NAMALWA (cell line): ENCODE measurements at regions not wholly inside any gene's neighbourhood (a gene's known extent, or its start where the extent isn't known, plus 50 kb on each side); places are given as distances from the start of the nearest gene placed in this dataset.

Source experiments
- DNase-seq: peaks from one replicate; pipeline ENCODE4 v3.0.0-alpha.2; 2015; ENCODE audit warnings: low spot score

DNA sequence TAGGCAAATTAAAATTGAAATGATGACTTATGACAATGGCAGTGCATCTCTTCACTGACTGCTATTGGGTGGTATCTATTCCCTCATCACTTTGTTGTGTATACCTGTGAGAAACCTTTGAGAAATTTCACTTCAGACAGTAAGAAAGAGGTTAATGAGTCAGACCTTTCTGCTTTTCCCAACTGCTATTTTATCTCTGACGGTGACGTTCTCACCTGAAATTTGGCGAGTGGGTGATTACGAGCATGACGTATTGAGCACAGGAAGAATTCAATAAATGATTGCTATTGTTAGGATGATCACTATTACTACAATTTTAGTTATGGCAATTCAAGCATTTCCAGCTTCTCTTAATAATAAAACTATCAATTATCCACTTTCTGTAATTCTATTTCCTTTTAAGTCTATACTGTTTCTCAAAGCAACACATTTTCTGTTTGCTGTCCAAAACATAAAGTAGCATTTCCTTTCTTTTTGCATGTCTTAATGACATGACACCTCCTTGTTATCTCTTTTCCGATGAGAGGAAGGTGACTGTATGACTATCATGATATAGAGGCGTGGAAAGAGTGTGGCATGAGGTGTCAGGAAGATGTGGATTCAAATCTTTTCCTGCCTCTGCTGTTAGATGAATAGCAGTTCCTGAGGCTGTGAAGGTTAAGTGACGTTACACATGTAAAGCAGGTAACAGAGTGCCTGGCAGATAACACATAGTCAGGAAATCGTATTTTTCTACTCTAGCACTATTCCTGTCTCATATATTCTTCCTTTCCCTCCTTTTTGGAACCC, 504.9 kb upstream of the SEMA6D start:
- DNase-seq, result no peak

DNA sequence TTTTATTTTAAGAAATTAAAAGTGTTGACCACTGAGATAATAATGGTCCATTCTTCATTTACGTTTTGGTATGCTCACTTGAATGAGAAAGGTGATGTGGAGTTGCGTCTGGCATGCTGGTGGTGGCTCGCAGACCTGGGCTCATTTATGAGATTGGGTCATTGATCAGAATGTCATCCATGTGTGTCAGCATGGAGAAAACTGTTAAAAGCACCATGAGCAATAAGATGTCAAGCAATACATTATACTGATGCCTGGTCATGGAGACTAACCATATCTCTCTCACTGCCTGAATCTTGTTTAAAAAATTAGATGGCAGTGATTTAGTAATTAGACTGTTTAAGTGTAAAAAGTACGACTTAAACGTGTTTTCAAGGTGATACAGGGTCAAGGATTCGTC, 503.4 kb upstream of the SEMA6D start:
- DNase-seq, result no peak

DNA sequence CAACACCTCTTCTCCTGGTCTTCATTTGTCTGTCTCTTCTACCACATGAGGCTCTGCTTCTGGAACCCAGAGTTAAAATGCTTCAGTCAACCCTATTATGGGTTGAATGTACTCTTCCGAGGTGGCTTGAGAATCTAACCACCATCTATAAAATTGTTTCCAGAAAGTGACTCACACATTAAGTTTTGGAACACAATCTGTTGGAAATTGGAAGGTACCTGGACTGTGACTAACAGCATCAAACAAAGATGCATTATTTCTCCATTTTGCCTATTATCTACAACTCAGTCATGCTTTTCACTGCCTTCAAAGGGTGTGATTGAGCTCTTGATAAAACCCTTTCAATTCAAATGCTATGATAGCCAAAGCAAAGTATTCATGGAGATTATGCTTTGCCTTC, 499.0 kb upstream of the SEMA6D start:
- DNase-seq, result no peak

DNA sequence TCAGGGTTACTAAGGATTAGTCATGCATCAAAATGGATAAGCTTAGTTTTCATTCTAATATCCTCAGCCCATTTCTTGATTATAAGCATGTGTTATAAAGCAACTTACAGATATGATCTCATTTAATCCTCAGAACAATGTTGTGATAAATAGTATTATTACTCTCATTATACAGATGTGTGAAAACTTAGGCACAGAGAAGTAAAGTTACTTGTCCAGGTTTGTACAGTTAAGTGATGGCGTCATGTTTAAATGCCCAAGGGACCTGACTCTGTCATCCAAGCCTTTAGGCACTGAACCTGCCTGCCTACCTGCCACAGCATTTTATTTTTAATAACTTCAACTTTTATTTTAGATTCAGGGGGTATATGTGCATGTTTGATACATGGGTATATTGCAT, 472.9 kb upstream of the SEMA6D start:
- DNase-seq, result no peak

DNA sequence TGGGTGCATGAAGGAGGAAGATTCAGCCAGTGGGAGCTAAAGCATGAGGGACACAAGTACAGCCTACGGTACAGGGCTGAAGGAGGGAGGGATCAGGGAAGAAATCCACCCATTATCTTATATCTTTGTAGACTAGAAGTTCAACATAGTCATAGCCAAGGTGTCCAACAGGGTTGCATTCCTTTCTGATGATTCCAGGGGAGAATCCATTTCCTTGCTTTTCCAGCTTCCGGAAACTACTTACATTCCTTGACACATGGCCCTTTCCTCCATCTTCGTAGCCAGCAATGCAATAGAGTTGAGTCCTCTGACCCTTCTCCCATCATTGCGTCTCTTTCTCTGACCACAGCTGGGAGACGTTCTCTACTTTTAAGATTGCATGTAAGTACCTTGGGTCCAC, 471.0 kb upstream of the SEMA6D start:
- no peak for DNase-seq

DNA sequence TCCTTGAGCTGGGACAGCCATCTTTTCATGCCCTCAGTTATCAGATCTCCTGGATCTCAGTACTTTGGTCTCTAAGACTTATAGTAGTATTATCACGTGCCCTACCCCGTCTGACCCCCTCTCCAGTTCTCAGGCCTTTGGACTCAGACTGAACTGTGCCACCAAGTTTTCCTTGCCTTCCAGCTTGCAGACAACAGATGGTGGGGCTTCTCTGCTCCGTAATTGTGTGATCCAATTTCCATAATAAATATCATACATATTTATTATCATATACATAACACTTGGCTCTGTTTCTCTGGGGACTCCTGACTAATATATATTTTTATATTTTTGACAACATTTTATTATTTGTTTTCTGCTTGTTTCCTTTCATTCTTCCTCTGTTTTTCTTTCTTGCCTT, 458.8 kb upstream of the SEMA6D start:
- DNase-seq, result no peak

DNA sequence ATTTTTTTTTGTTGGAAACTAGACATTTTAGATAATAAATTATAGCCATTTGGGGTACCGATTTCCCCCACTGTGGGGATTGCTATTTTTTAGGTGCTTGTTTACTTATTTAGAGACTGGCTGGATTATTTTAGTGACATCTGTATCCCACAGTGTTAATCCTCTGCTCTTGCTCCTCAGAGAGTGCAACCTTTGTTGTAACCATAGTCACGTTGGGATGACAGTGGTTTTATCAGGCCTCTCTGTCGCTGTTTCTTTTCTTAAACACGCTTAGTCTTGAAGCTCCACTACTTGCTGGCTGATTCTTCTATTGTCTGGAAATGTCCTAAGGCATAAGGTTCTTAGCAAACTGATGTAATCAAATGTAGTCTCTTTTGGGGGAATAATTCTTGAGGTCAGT, 451.6 kb upstream of the SEMA6D start:
- DNase-seq, result no peak

DNA sequence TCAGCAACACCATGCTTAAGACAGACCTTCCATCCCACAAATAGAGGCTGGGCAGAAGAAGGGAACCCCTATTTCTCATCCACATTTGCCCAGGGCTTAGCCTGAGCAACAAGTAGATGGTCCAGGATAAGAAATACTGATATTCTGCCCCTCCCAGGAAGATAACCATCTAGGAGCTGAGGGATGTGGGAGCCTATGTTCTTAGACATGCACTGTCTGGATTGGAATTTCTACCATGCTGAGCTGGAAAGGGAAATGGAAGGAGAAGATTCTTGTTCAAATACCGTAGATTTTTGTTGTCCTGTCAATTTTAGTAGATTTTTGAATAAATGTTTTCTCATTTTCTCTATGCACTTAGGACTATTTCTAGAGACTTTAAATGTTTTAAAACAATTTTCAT, 450.7 kb upstream of the SEMA6D start:
- DNase-seq, result no peak

DNA sequence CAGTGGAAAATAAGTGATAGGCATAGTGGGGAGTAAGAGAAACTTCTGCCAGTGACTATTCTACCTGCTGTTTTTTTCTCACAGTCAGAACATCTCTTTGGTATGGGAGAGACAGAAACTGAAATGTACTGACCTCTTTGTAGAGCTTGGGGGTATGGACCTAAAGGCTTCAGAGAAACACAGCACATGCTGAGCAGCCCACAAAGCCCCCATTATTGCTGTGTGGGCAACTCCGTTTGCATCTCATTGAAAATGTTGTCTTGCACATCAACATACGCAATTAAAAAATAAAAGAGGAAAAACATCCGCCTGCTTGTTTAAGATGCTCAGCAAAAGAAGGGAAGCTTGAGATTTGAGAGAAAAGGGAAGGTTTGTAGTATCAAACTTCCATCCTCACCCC, 443.4 kb upstream of the SEMA6D start:
- no peak for DNase-seq

DNA sequence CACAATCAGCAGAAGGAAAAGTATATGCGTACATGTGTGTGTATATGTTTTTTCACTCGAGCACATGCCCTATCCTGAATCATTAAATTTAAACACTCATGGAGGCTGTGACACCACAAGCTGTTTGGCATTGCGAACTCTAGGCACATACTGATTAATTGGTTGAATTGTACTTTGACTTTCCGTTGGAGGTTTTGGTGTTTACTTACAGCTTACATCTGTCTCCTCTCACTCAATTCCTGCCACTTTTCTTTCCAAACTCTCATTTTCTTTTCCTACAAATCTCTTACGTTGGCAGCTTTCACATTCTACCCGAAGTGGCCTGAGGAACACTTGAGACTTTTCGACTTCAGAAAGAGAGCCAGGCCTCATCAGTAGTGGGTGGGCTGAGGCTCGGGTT, 434.1 kb upstream of the SEMA6D start:
- DNase-seq, result no peak

DNA sequence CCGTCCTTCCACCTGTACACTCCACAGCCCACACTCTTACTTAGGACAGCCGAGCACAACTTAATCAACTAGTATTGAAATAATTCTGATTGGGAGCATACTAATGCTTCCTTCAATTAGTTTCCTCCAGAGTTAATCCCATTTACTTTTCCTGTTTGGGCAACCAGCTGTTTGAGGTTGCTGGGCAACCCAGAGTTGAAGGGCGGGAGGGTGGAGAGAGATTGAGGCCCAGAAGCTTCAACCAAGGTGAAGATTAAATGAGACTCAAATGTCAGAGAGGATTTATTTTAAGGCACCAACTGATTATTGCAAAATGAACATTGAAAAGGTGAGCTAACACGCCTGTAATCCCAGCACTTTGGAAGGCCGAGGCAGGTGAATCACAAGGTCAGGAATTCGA, 428.5 kb upstream of the SEMA6D start:
- DNase-seq, result no peak

DNA sequence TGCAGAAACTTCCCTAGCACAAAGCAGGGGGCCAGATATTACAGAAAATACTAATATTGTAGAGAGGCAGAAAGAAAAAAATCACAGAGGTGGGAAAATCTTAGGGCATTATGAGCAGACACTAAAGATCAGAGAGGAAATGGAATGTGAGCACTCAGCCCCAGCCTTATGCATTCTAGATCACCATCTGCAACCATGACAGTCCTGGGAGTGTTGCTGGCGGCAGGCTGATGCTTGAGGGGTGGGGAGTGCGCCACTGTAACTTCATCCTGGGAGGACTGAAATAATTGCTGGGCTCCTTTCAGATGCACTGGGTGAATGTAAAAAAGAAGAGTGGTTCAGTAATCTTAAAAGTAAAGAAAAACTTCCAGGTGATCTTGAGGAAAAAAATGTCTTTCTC, 427.6 kb upstream of the SEMA6D start:
- no peak for DNase-seq

DNA sequence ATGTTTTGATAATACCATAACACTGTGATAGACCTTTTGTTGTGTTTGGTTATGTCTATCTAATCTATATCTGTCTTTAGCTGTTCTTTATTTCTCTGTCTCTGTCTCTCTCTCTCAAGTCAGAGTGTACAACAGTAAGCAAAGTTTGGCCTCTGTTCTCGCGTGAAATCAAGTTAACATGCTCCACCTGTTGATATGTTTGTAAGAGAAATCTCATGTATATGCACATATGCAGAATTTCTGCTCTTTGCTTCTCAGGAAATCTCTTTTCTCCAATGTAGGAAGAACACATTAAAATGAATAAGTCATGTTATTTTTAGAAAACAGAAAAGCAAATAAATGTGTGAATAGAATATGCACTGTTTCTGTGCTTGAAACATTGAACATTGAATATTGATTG, 425.5 kb upstream of the SEMA6D start:
- DNase-seq, result no peak

DNA sequence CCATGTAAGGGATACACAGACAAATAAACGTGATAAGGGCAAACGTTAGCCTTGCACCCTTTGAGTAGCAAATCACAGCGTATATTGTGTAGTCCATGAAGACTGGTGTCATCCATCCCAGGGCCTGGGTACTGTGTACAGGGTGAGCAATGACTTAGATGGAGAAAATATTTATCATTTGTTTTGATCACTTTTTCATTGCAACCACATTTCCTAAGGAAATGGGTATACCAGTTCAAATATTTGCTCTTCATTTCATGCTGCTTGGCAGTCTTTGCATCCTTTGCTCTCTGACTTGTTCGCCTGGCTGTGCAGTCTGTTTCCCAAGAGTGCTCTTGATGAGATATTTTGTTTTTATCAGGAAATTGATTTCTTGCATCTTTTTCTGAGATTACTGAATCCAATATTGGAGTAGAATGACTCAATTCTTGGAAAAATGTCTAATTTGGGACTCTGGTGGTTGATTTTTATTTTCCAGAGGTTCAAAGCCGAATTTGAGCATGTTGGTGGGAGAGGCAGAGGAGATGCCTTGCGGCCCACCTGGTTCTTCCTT, 424.6 kb upstream of the SEMA6D start:
- DNase-seq, result no peak

DNA sequence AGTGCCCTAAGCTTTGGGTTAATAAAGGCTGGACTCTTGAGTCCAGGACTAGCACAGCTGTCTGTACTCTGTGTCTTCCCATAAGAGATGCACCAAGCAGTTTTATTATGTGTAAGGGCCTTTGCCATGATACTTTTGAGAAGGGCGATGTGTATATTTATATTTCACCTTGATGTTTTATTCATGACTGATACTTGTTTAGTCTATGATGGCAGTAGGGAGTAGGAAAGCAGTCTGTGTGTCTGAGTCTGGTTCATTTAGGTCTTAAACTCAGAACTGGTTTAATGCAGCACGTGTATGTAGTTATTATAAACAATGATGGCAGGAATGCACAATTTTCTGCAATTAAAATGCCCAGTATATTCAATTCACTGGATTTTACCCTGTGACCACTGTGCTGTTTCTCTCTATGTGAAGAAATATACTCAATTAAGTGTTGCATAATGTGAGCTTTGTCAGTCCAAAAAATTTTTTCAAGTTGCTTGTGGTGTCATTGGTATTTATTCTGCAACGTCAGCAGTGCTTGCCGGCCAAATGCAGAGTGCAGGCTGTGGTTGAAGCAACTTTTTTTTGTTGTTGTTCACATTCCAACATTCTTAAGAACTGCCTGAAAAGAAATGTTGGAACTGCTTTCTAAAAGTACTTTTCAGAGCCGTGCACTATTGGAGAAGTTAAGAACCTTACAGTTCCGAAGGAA, 423.7 kb upstream of the SEMA6D start:
- no peak for DNase-seq

DNA sequence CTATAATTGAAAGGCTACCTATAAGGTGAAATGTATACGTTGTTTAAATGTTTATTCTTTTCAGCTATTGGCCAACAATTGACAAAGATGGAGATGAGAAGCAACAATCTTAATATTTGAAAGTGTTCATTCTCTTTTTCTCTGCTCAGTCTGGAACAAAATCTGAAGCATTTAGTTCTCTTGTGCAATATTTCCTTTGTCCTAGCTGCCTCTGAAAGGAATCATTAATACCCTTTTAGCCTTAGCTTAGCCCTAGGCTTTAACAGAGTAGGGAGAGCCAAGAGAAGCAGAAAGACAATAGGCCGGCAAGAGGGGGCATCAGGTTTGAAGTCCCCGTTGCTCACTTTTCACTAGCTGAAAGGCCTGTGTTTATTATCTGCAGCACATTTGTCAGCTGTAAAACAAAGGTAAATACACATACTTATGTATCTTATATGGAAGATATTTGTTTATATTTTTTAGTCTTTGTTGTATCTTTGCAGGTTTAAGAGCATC, 422.5 kb upstream of the SEMA6D start:
- DNase-seq, result no peak

DNA sequence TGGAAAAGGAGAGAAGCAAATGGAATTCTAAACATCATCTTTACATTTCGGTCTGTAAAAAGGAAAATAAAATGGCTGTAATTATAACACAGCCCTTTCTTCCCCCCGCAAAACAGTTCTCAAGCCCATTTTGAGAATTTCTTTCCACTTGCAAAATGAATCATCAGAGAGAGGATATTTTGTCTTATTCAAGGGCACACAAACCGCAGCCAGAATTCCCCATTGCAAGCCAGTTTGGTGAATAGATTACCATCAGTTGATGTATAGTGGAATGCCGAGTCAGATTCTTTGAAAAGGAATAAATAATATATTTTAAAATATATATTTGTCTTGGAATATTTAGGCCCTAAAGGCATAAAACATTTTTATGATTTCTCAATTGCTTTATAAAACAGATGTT, 420.4 kb upstream of the SEMA6D start:
- DNase-seq, result no peak

DNA sequence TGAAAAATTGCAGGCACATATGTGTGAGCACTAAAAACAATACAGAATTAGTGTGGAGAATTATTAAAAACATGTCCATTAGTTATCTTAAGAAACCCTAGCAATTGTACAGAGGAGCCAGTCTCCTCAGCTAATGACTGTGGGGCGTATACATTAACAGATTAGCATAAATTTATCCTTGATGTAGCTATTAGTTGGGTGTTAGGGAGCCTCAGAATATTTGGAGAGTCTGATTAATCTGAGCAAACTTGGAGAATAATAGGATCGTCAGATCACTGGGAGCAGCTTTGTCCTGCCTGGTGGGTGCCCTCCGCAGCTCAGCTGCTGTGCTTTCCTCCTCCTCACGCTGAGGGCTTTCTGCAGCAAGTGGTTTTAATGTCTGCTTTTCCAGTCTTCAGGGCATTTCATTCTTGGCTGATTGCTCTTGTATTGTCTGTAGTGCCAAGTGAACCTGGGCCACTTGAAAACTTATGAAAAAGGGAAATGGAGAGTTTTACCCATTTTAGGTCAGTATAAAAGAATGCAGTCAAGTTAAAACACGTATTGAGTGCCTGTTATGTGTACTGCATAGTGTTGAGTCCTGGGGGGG, 417.4 kb upstream of the SEMA6D start:
- DNase-seq, result no peak

DNA sequence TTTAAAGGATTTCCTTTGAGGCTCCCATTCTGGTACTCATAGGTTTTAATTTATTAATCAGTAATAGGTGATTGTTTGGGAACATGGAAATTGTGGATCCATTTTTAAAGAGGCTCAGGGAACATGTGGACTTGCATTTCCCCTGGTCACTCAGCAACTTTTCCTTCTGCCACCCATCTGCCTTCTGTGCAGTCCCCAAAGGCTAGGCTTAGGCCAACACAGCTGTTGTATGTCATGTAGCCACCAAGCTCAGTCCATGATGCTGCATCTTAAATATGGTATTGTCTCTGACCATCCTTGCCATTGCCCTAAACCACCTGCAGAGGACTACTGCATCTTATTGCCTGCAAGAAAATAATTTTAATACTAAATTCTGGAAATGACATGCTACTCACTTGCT, 416.7 kb upstream of the SEMA6D start:
- no peak for DNase-seq

DNA sequence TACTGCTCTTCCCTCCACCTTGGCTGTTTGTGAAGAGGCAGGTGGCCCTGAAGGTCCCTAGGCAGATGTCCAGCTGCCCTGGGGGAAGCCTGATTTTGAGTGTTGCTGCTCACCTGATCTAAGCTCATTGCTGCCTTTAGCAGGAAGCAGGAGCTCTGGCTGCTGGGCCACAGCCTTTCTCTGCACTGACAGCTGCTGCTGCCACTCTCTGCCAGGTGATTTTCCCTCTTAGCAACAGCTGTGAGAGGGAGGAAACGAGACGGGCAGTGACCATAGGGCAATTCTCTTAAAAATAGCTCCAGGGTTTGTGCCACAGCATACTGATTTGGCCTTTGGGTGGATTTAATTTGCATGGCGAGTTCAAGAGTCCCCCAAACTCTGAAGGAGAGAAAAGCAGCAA, 415.8 kb upstream of the SEMA6D start:
- no peak for DNase-seq

DNA sequence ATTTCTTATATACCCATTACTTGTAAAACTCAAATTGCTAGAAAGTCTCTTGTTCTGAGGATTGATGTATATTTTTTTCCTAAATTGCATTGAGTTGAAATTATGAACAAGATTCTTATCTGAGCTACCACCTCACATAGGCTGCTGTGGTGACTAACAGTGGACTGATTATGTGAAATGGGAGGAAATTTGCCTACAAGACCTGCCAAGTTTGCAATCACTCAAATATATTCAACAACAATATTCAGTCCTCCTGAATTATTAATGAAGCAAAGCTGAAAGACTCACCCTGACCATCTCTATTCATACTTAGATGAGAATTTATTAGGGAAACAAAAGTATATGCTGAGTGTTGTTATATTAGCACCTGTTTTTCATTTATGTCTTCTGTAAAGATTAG, 412.6 kb upstream of the SEMA6D start:
- no peak for DNase-seq

DNA sequence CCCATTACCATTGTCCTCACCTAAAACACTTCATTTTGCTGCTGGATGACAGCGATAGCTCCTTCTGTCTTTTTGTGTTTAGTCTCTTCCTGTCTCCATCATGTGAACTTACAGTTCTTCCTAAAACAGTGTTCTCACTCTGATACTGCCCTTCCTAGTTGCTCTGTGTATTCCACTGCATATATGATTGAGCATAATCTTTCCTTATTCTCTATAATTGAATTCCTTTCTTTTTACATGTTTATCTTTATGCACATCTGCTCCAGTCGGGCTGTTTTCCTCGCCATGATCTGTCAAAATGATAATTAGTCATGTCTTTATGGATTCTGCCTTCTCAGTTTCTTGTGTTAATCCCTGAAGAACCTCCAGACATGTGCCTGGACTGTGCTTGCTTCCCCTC, 405.1 kb upstream of the SEMA6D start:
- no peak for DNase-seq
